NCI-H748 treated with DMSO at 0.1 percent for 48 hours (cell line): ENCODE measurements at regions not wholly inside any gene's neighbourhood (a gene's known extent, or its start where the extent isn't known, plus 50 kb on each side); places are given as distances from the start of the nearest gene placed in this dataset.
"Not testable (repeated sequence)": the region's sequence is repeated elsewhere in the genome, so short reads cannot be mapped to it uniquely, and the experiment has no call there.

Experiments used
- DNase-seq: peaks from one replicate; lab custom pipeline; 2025; lab: John Stamatoyannopoulos, UW

GRCh38 chr4:173761938-173762337, 231.9 kb upstream of the HAND2 start:
- DNase-seq: no peak

GRCh38 chr4:173761236-173761635, 231.2 kb upstream of the HAND2 start:
- no peak for DNase-seq

- DNase-seq: no peak
Measured at GRCh38 chr4:173758132-173758531, 228.1 kb upstream of the HAND2 start.

- no peak for DNase-seq
Measured at GRCh38 chr4:173753408-173753807, 223.4 kb upstream of the HAND2 start.

- DNase-seq: no peak
Measured at GRCh38 chr4:173752610-173753230, 222.7 kb upstream of the HAND2 start.

- no peak for DNase-seq
Measured at GRCh38 chr4:173748353-173748752, 218.3 kb upstream of the HAND2 start.

- DNase-seq: no peak
Measured at GRCh38 chr4:173747537-173748257, 217.7 kb upstream of the HAND2 start.

GRCh38 chr4:173746424-173746823, 216.4 kb upstream of the HAND2 start:
- no peak for DNase-seq

- DNase-seq: no peak
Measured at GRCh38 chr4:173745765-173746164, 215.7 kb upstream of the HAND2 start.

- no peak for DNase-seq
Measured at GRCh38 chr4:173736840-173737239, 206.8 kb upstream of the HAND2 start.

GRCh38 chr4:173735585-173735984, 205.6 kb upstream of the HAND2 start:
- DNase-seq: no peak

- DNase-seq: no peak
Measured at GRCh38 chr4:173735049-173735448, 205.0 kb upstream of the HAND2 start.

GRCh38 chr4:173731257-173731656, 201.2 kb upstream of the HAND2 start:
- DNase-seq: no peak

GRCh38 chr4:173722075-173722474, 192.0 kb upstream of the HAND2 start:
- DNase-seq: no peak

- not testable (repeated sequence) for DNase-seq
Measured at GRCh38 chr4:173718504-173718903, 188.5 kb upstream of the HAND2 start.

- DNase-seq: no peak
Measured at GRCh38 chr4:173717581-173717980, 187.6 kb upstream of the HAND2 start.

GRCh38 chr4:173714456-173714855, 184.4 kb upstream of the HAND2 start:
- no peak for DNase-seq

GRCh38 chr4:173713026-173713425, 183.0 kb upstream of the HAND2 start:
- no peak for DNase-seq

GRCh38 chr4:173707658-173708419, 177.8 kb upstream of the HAND2 start:
- no peak for DNase-seq

GRCh38 chr4:173704201-173704600, 174.2 kb upstream of the HAND2 start:
- no peak for DNase-seq

GRCh38 chr4:173703021-173703420, 173.0 kb upstream of the HAND2 start:
- no peak for DNase-seq

- DNase-seq: no peak
Measured at GRCh38 chr4:173700650-173701049, 170.6 kb upstream of the HAND2 start.

- DNase-seq: no peak
Measured at GRCh38 chr4:173699841-173700475, 169.9 kb upstream of the HAND2 start.
